ENCODE measurements at regions not wholly inside any gene's neighbourhood (a gene's known extent, or its start where the extent isn't known, plus 50 kb on each side); places are given as distances from the start of the nearest gene placed in this dataset.
"Not testable (repeated sequence)": the region's sequence is repeated elsewhere in the genome, so short reads cannot be mapped to it uniquely, and the experiment has no call there.

DNA sequence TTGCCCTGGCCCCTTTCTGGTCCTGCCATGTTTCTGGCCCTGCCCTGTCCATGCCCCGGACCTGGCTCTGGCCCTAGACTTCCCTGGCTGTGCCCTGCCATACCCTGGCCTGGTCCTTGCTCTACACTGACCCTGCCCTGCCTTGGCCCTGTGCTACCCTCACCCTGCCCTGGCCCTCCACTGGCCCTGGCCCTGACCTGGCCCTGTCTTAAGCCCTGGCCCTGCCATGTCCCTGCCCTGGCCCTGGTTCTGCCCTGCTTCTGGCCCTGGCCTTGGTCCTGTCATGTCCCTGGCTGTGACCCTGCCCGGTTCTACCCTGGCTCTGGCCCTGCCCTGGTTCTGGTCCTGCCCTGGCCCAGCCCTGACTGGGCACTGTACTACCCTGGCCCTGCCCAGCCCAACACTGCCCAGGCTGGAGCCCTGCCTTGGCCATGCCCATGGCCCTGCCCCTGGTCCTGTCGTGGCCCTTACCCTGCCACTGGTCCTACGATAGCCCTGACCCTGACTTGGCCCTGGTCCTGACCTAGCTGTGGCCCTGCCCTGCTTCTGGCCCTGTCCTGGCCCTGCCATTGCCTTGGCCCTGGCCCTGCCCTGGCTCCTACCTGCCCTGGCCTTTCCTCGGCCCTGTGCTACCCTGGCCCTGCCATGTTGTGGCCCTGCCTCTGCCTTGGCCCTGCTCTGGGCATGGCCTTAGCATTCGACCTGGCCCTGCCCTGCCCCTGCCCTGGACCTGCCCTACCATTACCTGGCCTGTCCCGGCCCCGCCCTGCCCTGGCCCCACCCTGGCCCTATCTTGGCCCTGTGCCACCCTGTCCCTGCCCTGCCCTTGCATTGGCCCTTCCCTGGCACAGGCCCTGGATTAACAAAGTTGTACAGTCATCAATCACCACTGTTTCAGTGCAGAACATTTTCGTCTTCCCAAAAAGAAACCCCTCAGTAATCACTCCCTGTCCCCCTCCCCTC is 223.5 kb downstream of the LIPI start:
- TF ChIP-seq, protein P1, sequence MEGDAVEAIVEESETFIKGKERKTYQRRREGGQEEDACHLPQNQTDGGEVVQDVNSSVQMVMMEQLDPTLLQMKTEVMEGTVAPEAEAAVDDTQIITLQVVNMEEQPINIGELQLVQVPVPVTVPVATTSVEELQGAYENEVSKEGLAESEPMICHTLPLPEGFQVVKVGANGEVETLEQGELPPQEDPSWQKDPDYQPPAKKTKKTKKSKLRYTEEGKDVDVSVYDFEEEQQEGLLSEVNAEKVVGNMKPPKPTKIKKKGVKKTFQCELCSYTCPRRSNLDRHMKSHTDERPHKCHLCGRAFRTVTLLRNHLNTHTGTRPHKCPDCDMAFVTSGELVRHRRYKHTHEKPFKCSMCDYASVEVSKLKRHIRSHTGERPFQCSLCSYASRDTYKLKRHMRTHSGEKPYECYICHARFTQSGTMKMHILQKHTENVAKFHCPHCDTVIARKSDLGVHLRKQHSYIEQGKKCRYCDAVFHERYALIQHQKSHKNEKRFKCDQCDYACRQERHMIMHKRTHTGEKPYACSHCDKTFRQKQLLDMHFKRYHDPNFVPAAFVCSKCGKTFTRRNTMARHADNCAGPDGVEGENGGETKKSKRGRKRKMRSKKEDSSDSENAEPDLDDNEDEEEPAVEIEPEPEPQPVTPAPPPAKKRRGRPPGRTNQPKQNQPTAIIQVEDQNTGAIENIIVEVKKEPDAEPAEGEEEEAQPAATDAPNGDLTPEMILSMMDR (IDR thresholded peaks at IDR 0.05), result not testable (repeated sequence)
- not testable (repeated sequence) for TF ChIP-seq POLR2A (IDR thresholded peaks at IDR 0.05)
